Skeletal muscle tissue (tissue), 3 donors: ENCODE measurements at regions not wholly inside any gene's neighbourhood (a gene's known extent, or its start where the extent isn't known, plus 50 kb on each side); places are given as distances from the start of the nearest gene placed in this dataset.

Experiments used
- H3K27ac ChIP-seq: one replicate; pipeline ENCODE4 v1.7.0; 2013; ENCODE audit warnings: mild to moderate bottlenecking, low read depth, low read length, inconsistent platforms
- H3K27me3 ChIP-seq, 3 donors: one replicate each; pipeline ENCODE4 v1.7.0; 2013; ENCODE audit warnings: low read length in 3 of 3; ENCODE audit not compliant: control insufficient read depth in 3 of 3, insufficient read depth in 3 of 3
- H3K36me3 ChIP-seq, 3 donors: one replicate each; pipeline ENCODE4 v1.7.0; 2013; ENCODE audit warnings: low read length in 3 of 3; ENCODE audit not compliant: control insufficient read depth in 3 of 3, insufficient read depth in 3 of 3
- H3K4me1 ChIP-seq, 3 donors: one replicate each; pipeline ENCODE4 v1.7.0; 2013; ENCODE audit warnings: low read length in 3 of 3, mild to moderate bottlenecking in 3 of 3; ENCODE audit not compliant: control insufficient read depth in 3 of 3, insufficient read depth in 3 of 3
- H3K4me3 ChIP-seq, 3 donors: one replicate each; pipeline ENCODE4 v1.7.0; 2013; ENCODE audit warnings: low read length in 3 of 3
- H3K9ac ChIP-seq, 3 donors: one replicate each; pipeline ENCODE4 v1.7.0; 2013; ENCODE audit warnings: low read length in 3 of 3, mild to moderate bottlenecking in 3 of 3, moderate library complexity in 2 of 3, low read depth in 1 of 3
- H3K9me3 ChIP-seq, 3 donors: one replicate each; pipeline ENCODE4 v1.7.0; 2013; ENCODE audit warnings: low read length in 3 of 3; ENCODE audit not compliant: control insufficient read depth in 3 of 3
- donor health status: Osteomylitis.

- no peaks in the 10 kb centered on the region for H3K9me3 ChIP-seq
Observed at GRCh38 chr4:96112631-96113030, 272.7 kb downstream of the PDHA2 start.

GRCh38 chr4:96120206-96120605 is 280.3 kb downstream of the PDHA2 start:
- peaks cover 0 to 3% (median 0%) of the 10 kb centered on the region in 3 donors for H3K9me3 ChIP-seq
- no peak overlapping the region for H3K4me3 ChIP-seq
- no peaks in the 10 kb centered on the region for H3K4me1 ChIP-seq
- H3K36me3 ChIP-seq: no peaks in the 10 kb centered on the region
- H3K9ac ChIP-seq: no peak overlapping the region
- no peak overlapping the region for H3K27ac ChIP-seq
- H3K27me3 ChIP-seq: no peaks in the 10 kb centered on the region

More at GRCh38 chr4:96112631-96113030, 272.7 kb downstream of the PDHA2 start:
- no peak overlapping the region for H3K4me3 ChIP-seq
- no peak overlapping the region for H3K9ac ChIP-seq
- H3K36me3 ChIP-seq: no peaks in the 10 kb centered on the region
- H3K4me1 ChIP-seq: no peaks in the 10 kb centered on the region
- no peak overlapping the region for H3K27ac ChIP-seq
- H3K27me3 ChIP-seq: no peaks in the 10 kb centered on the region

GRCh38 chr4:96126227-96126626 is 286.3 kb downstream of the PDHA2 start:
- Histone ChIP-seq H3K4me3 (no peak overlapping the region), H3K27ac (no peak overlapping the region), H3K9me3 (peaks cover 0 to 2% (median 0%) of the 10 kb centered on the region in 3 donors), H3K4me1 (no peaks in the 10 kb centered on the region), H3K36me3 (no peaks in the 10 kb centered on the region), H3K27me3 (no peaks in the 10 kb centered on the region), H3K9ac (no peak overlapping the region)

DNA sequence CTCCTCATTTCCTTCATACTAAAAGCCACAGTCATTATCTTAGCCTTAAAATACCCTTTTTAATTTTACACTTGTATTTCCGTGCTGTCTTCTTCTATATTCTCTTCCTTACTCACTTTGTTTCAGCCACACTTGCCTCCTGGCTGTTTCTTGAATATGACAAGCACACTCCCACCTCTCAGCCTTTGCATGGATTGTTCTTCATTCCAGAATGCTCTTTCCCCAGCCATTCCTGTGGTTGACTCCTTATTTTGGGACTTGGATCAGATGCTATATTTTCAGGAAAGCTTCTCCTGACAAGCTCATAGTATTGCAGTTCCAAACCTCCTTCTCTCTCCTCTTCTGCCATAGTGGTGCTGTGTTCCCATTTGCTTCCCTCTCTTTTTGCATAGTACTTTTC is 291.3 kb downstream of the PDHA2 start:
- Histone ChIP-seq H3K27me3 (no peaks in the 10 kb centered on the region), H3K27ac (no peak overlapping the region)

DNA sequence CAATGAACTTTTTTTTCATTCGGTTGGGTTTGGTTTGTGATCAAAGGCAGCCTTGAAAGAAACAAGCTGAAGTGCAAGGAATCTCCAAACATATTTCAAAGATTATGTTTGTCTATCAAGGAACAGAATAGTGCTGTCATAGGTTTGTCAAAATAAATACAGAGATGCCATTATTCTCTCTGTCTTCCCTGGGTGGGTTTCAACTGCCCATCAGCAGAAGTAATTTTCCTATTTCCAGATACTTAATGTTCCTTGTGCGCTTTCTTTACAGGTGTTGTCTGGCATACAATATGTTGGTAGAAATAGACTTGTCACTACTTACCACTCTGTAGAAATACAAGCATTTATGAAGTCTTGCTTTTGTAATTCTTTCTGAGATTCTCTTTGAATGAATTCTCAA is 294.9 kb downstream of the PDHA2 start:
- H3K36me3 ChIP-seq: no peaks in the 10 kb centered on the region
- H3K9ac ChIP-seq: no peak overlapping the region
- H3K9me3 ChIP-seq: no peaks in the 10 kb centered on the region
- H3K4me1 ChIP-seq: no peaks in the 10 kb centered on the region
- no peak overlapping the region for H3K27ac ChIP-seq
- no peak overlapping the region for H3K4me3 ChIP-seq
- no peaks in the 10 kb centered on the region for H3K27me3 ChIP-seq

More for the DNA sequence above, 291.3 kb downstream of the PDHA2 start:
- Histone ChIP-seq H3K4me3 (no peak overlapping the region), H3K36me3 (no peaks in the 10 kb centered on the region), H3K9me3 (no peaks in the 10 kb centered on the region), H3K9ac (no peak overlapping the region), H3K4me1 (no peaks in the 10 kb centered on the region)

- H3K9me3 ChIP-seq: no peaks in the 10 kb centered on the region
- no peaks in the 10 kb centered on the region for H3K36me3 ChIP-seq
- no peak overlapping the region for H3K27ac ChIP-seq
- no peak overlapping the region for H3K9ac ChIP-seq
- H3K4me1 ChIP-seq: no peaks in the 10 kb centered on the region
- no peak overlapping the region for H3K4me3 ChIP-seq
- H3K27me3 ChIP-seq: no peaks in the 10 kb centered on the region
Observed at GRCh38 chr4:96136056-96136455, 296.2 kb downstream of the PDHA2 start.

GRCh38 chr4:96139251-96139929 is 299.5 kb downstream of the PDHA2 start:
- Histone ChIP-seq H3K9ac (no peak overlapping the region), H3K36me3 (no peaks in the 10 kb centered on the region), H3K27me3 (no peaks in the 10 kb centered on the region), H3K27ac (no peak overlapping the region), H3K4me3 (no peak overlapping the region), H3K4me1 (no peaks in the 10 kb centered on the region), H3K9me3 (no peaks in the 10 kb centered on the region)

GRCh38 chr4:96145601-96146000 is 305.7 kb downstream of the PDHA2 start:
- H3K36me3 ChIP-seq: no peaks in the 10 kb centered on the region
- H3K4me1 ChIP-seq: no peaks in the 10 kb centered on the region
- H3K9me3 ChIP-seq: no peaks in the 10 kb centered on the region
- H3K27ac ChIP-seq: no peak overlapping the region
- H3K27me3 ChIP-seq: no peaks in the 10 kb centered on the region
- no peak overlapping the region for H3K4me3 ChIP-seq
- H3K9ac ChIP-seq: no peak overlapping the region

DNA sequence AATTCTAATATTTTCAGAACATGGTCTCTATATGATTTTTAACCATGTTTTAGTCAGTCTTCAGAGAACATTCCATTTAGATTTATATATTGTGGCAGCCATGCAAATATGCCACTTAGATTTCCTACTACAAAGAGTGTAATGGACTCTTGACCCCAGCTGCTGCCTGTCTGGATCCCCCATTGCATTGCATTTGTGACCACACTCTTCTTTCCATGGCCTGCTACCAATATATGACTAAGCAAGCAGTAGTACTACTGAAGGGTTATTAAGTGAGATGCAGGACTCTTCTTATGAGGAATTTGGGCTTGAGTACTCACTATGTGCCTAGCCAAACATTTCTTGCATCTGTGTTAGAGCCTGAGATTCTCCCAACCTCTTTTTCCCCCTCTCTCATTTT is 306.8 kb downstream of the PDHA2 start:
- Histone ChIP-seq H3K9me3 (no peaks in the 10 kb centered on the region), H3K27ac (no peak overlapping the region), H3K36me3 (no peaks in the 10 kb centered on the region), H3K27me3 (no peaks in the 10 kb centered on the region), H3K4me3 (no peak overlapping the region), H3K9ac (no peak overlapping the region), H3K4me1 (no peaks in the 10 kb centered on the region)

GRCh38 chr4:96149894-96150293 is 310.0 kb downstream of the PDHA2 start:
- Histone ChIP-seq H3K27me3 (no peaks in the 10 kb centered on the region), H3K36me3 (no peaks in the 10 kb centered on the region), H3K9ac (no peak overlapping the region), H3K4me1 (no peaks in the 10 kb centered on the region), H3K27ac (no peak overlapping the region), H3K9me3 (no peaks in the 10 kb centered on the region), H3K4me3 (no peak overlapping the region)
